Spleen (tissue), 7 donors: ENCODE measurements at regions not wholly inside any gene's neighbourhood (a gene's known extent, or its start where the extent isn't known, plus 50 kb on each side); places are given as distances from the start of the nearest gene placed in this dataset.

ENCODE experiments used
- POLR2A ChIP-seq, 3 donors: fragments of 450-650 bp; IDR thresholded peaks; one replicate each; pipeline ENCODE4 v1.5.1; 2017; ENCODE audit warnings: antibody characterized with exemption in 3 of 3, mild to moderate bottlenecking in 1 of 3
- POLR2AphosphoS5 ChIP-seq, 3 donors: sonication (generic); formaldehyde crosslinking; IDR thresholded peaks; one replicate each; pipeline ENCODE4 v1.5.1; 2017; ENCODE audit warnings: antibody characterized with exemption in 3 of 3
- TF ChIP-seq, protein P1 (sequence below), 11 experiments: fragments of 200-600 bp in 7 of 11; fragments of 450-650 bp in 4 of 11; sonication (generic) in 4 of 11; IDR thresholded peaks in 8 of 11; conservative IDR thresholded peaks in 3 of 11; 1 replicate in 7 of 11; 2 replicates in 4 of 11; pipeline versions ENCODE4 v1.4.0 to v1.8.0; 2016 to 2021; ENCODE audit warnings: antibody characterized with exemption in 11 of 11, inconsistent platforms in 4 of 11, mild to moderate bottlenecking in 1 of 11
- donor health status: DM: no; HTN: no; CAD: no; lungs with moderate emphysema.
- donor health status: DM: no; HTN: no; CAD: no.
- donor health status: DM: no; HTN: no; CAD: no.

DNA sequence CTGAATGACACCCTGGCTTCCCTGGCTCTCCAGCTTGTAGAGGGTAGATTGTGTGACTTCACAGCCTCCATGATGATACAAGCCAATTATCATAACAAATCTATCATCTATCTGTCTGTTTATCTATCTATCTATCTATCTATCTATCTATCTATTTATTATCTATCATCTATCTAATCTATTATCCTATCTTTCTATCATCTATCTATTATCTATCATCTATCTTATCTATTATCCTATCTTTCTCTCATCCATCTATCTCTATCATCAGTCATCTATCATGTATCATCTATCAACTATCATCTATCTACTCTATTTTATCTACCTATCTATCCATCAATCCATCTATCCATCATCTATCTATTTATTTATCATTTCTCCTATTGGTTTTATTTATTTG lies 361.8 kb downstream of the RNF144A start:
- TF ChIP-seq, protein P1, sequence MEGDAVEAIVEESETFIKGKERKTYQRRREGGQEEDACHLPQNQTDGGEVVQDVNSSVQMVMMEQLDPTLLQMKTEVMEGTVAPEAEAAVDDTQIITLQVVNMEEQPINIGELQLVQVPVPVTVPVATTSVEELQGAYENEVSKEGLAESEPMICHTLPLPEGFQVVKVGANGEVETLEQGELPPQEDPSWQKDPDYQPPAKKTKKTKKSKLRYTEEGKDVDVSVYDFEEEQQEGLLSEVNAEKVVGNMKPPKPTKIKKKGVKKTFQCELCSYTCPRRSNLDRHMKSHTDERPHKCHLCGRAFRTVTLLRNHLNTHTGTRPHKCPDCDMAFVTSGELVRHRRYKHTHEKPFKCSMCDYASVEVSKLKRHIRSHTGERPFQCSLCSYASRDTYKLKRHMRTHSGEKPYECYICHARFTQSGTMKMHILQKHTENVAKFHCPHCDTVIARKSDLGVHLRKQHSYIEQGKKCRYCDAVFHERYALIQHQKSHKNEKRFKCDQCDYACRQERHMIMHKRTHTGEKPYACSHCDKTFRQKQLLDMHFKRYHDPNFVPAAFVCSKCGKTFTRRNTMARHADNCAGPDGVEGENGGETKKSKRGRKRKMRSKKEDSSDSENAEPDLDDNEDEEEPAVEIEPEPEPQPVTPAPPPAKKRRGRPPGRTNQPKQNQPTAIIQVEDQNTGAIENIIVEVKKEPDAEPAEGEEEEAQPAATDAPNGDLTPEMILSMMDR (IDR thresholded peaks at IDR 0.05 in 8 of 11, conservative IDR thresholded peaks at IDR 0.05 in 3 of 11): no peak
- TF ChIP-seq POLR2A (IDR thresholded peaks at IDR 0.05) (no peak), POLR2AphosphoS5 (IDR thresholded peaks at IDR 0.05) (no peak)
